Left lobe of liver (tissue), 2 donors: ENCODE measurements at regions not wholly inside any gene's neighbourhood (a gene's known extent, or its start where the extent isn't known, plus 50 kb on each side); places are given as distances from the start of the nearest gene placed in this dataset.
"Not testable (repeated sequence)": the region's sequence is repeated elsewhere in the genome, so short reads cannot be mapped to it uniquely, and the experiment has no call there.

Experiments used
- ATAC-seq: fragments of 200-7000 bp; cut with Tn5 transposase; one replicate; pipeline ENCODE4 v1.9.1; 2020; ENCODE audit warnings: mild to moderate bottlenecking, moderate library complexity
- DNase-seq: peaks from one replicate; pipeline ENCODE4 v3.0.0-alpha.2; 2020; ENCODE audit warnings: low spot score
- donor health status: DM: no; HTN: no; CAD: no; lungs with moderate emphysema.
- donor health status: DM: no; HTN: yes; CAD: no.

DNA sequence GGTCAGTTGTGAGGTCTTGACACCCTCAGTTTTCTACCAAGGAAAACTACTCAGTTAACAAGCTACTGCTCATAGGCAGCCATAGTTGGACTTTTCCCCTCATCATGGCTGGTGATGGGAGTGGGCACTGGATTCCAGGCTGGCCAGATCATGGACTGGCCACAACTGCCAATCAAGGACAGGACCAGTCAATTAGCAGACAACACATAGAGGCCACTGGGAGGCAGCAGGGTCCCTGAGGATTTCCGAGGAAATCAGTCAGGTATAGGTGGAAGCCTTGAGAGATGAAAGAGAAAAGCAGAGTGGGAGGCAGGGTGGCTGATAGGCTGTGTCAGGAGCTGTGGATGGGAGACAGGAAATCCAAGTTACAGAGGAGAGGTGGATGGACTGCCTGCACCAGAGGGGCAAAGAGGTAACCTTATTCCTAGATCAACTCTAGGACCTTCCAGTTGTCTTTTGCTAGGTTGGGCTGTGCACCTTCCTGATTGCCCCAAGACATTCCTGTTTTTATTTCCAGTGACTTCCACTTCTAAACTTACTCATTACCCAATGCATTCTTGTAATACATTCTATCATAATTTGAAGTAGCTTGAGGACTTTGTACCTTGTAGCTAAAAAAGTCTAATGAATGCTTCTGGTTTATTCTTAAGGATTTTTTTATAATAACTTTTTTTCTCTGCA lies 361.8 kb downstream of the KCNRG start:
- ATAC-seq (peak; percentile 63), DNase-seq (no peak)

DNA sequence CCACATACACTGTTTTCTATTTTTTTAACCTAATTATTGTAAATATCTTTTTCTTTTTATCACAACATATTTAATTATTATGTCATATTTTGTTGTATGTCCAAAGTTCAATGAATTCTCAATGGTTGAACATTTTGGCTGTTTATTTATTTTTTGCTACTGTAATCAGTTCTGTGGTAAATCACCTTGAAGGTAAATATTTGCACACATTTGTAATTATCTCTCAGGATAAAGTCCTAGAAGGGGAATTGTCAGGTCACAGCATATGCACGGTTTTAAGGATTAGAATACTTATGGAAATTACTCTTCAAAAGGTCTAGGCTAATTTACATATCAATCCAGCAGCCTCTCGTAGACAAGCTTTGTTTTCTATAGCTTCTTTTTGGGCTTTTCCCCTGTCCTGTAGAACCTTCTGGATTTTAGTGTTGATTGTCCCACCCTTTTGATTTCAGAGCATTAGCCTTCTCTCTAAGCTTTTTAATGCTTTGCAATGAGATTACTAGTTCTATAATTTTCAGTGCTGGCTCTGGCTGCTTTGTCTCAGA lies 362.6 kb downstream of the KCNRG start:
- no peak for DNase-seq
- peak; percentile 44 for ATAC-seq

DNA sequence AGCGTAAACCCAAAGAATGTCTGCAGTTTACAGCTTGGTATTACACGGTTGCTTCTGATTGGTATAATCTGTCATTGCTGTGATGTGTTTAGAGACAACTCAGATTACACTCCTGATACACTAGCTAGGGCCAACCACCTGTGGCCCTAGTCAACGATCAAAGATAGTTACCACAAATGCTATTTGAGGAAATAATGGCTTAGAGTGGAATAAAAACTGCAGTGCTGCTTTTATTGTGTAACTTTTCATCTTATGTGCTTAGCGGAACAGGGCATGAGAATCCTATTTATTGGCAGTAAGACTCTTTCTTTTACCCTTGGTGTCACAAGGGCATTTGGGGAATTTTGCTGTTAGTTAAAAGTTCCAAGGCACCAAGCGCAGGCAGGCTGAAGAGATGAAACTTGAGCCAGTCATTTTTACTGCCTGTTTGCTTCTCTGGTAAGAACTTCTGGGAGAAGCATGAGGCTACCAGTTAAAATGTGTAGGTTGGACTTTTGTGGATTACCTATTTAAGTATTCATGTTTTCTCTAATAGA lies 363.3 kb downstream of the KCNRG start:
- ATAC-seq (peak; percentile 73), DNase-seq (no peak)

DNA sequence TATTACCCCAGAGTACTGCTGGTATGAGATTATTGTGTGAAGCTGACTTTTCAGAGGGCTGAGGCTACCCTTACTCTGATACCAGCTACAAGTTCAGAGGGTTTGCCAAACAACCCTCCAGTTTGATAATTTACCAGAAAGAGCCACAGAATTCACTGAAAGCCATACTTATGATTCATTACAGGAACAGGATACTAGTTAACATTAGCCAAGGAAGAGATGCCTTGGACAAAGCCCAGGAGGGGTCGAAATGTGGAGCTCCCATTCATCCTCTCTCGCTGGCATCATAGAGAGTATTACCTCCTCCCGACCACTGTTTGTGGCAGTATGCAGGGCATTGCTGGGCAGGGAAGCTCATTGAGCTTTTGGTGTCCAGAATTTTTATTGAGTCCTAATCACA lies 364.3 kb downstream of the KCNRG start:
- no peak for DNase-seq
- no peak for ATAC-seq

DNA sequence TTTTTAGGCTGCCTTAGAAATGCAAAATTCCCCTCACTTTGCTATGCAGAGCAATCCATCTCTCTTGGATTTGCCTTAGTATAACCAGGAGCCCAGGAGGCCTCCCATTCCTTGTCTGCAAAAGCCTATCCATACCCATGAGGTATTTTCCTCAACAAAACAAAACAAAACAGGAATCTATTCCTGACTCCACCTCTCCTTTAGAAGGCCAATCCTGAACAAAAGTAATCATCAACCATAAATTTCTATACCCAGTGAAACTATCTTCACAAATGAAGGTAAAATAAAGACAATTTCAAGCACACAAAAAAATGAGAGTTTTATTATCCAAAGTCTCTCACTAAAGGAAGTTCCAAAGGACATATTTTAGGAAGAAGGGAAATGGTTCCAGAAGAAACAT lies 365.7 kb downstream of the KCNRG start:
- DNase-seq = no peak
- ATAC-seq = no peak

DNA sequence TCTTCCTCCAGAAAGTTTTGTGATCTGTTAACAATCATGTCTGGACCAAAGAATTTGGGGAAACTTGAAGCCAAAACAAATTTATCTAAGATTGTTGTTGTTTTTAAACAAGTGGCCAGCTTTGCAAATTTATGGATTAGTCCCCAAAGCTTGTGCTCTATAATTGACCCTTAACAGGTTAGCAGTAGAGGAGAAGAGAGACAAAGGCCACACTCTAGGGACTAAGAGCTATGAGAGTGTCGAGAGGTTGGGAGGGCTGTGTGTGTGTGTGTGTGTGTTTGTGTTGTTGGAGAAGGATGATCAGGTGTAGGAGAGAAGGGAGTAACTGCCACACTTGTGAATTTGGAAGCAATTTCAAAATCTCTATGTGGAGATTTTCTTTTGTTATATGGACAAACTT lies 367.3 kb downstream of the KCNRG start:
- no peak for DNase-seq
- ATAC-seq = no peak

DNA sequence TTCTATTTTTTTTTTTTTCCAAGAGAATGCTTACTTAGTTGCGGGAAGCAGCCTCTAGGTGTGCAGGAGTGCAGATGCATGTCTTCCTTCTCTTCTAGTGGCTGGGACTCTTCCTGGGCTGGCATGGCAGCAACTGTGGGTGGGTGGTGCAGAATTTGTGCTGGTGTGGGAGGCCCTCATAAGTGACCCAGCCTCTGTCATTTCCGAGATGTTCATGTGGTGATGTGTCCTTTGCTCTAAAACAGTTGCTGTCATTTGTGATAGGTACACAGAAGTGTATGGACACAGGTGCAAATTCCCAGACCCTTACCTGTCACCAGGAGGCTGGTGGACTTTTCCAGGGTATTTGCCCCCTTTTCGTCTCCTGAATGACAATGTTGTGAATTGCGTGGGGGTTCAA lies 367.7 kb downstream of the KCNRG start:
- DNase-seq = no peak
- ATAC-seq = no peak

DNA sequence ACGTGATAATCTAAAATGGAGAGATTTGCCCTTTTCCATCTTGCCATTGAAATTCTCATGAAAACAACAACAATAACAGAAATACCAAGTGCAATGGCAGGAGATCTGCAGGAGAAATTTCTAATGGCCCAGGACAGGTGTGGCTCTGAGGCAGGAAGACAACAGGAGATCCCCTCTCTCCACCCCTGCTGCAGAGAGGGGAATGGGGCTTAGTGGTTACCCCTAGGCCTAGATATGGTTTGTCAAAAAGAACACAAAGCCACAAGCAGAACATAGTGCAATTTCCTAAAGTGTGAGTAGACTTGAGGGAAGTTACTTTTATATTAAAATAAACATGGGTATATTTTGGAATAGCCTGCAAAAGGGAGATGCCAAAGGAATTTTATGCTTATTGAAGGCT lies 369.5 kb downstream of the KCNRG start:
- no peak for ATAC-seq
- no peak for DNase-seq

DNA sequence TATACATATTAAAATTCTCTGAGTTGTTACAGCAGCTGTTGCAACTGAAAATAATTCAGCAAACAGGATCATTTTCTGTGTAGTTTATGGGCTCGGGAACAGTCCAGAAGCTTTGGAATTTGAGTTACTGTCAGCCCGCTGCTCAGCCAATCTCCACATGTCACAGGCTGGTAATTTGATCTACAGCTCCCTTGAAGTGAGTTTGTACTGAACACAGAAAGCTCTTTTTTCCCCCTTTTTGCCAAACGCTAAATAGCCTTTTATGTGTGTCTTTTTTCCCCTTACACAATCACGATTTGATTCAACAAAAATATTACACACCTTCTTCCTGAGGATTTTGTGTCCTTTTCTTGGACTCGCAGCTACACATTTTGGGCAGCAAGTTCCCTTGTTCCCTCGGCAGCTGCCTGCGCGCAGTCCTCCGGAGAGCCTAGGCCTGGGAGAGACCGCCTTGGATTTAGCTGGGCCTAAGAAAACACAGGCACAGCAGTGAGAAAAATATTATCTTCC lies 371.4 kb downstream of the KCNRG start:
- ATAC-seq = peak; percentile 79
- peak; percentile 54 for DNase-seq

DNA sequence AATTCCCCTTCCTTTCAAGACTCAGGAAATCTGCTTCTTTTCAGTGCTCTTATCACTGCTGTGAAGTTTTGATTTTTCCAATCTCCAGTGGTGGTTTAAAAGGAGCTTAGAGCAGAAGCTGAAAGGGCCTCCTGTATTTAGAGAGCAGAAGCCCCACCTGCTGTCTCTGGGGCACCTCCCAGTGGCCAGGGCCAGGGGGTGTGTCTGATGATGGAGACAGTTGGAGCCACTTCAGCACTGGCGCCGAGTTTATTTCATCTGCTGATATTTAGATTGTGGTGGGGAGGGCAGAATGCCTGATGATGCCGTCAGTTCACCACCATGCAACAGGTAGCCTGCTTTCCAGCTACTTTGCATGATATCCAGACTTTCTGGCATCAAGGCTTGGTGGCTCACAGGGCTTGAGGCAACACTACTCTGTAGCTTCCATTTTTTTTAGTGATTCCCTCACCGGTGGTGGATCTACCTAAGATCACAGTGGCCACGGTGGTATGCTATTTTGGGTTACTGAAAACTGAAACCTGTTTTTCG lies 371.9 kb downstream of the KCNRG start:
- peak; percentile 92 for DNase-seq
- peak; percentile 96 for ATAC-seq

DNA sequence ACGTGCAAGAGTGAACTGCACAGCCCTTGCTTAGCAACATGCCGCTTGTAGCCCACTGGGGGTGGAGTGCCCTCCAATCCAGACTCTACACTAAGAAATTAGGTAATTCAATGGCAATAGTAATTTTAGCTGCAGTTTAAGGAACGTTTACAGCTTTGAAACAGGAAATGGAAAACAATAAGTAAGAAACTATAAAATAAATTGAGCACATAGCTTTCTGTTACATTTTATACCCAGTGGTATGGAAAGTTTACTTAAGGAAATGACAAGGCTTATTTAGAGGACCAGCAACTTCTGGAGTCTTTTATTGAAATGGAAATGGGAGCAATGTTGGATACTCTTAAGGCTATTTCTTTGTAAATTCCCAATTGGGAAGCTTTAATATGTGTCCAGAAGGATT lies 373.2 kb downstream of the KCNRG start:
- DNase-seq (no peak), ATAC-seq (no peak)

DNA sequence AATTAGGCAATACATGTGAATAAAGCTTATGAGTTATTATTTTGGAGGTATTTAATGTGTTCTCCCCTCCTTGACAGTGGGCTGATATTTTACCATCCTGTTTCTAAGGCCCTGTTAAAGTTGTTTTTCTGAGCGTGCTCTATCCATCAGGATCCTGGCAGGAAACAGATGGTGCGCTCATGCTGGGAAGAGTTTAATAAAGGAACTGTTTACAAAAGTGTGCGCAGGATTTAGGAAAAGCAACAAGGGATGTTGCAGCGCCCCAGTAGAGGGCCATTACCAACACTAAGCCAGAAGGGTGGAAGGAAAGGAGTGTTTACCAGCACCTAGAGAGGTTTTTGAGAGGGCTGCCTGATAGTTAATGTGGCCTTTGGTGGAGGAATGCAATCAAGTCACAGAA lies 374.5 kb downstream of the KCNRG start:
- no peak for DNase-seq

DNA sequence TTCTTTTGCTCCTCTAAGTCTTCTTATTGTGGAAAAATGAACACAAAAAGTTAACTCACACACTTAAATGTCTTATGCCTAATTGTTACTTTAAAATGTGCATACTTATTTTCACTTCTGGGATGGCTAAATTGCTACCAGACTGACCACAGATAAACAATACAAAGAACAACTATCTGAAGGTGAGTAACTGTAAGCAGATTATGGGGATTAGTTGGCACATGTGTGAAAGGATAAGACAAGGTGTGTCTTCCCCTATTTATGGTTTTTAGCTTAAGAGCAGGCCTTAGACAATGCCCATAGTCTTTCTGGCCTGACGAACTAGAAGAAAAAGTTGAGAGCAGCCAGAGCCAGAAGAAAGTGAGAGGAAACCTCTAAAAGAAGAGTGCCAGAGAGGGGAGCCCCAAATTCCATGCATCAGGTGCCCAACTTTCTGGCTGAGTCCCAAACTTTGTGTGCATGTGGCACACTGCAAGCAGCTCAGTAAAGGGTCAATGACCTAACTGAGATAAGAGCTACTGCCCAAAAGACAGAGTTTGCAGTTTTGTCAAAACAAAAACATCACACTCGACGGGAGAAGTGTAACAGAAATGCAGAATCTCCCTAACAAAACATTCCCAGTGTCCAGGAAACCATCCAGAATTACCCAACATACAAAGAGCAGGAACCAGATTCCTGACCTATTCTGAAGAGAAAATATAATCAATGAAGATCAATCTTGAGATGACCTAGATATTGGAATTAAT lies 375.4 kb downstream of the KCNRG start:
- DNase-seq (no peak), ATAC-seq (peak; percentile 14)

More for the DNA sequence above, 374.5 kb downstream of the KCNRG start:
- ATAC-seq = no peak

DNA sequence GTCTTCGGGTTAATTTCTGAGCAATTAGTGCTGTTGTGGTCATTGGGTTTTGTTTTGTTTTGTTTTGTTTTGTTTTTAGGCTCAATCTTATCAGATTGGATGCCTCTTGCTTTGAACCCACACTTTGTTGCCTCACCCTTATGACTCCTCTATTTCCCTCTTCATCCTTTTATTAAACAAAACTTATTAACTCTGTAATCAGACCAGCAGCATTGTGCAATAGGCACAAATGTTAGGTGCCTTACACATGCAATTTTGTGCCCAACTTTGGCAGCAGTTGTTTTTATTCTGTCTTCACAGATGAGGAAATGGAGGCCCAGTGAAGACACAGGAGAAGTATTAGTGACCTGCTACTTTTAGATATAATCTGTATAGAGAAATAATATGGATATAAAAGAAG lies 377.7 kb downstream of the KCNRG start:
- DNase-seq (no peak), ATAC-seq (peak; percentile 39)

DNA sequence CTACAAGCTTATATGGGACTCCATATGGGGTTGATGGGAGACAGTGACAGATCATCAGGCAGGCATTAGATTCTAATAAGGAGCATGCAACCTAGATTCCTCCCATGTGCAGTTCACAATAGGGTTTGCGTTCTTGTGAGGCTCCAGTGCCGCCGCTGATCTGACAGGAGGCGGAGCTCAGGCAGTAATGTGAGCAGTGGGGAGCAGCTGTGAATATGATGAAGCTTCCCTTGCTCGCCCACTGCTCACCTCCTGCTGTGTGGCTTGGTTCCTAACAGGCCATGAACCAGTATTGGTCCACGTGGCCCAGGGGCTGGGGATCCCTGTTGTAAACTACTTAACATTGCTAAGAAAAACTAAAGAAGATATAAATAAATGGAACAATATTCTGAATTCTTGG lies 378.4 kb downstream of the KCNRG start:
- DNase-seq (no peak), ATAC-seq (no peak)

DNA sequence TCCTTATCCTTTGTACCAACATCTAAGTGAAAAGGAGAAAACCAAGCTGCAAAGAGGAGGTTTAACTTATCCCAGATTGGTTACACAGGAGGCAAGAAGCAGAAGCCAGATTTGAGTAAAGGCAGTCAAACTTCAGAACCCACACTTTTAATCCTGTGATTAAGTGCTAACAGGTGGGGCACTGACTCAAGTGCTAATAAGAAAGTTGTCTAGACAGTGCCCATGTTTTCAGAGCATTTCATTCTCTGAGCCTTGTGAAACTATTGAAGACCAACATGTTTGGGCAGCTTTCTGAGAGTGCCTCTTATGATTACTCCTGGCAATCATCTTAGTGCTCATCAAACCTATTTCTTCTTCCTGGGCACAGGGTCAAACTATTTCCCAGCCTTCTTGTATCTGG lies 380.8 kb downstream of the KCNRG start:
- DNase-seq = no peak
- no peak for ATAC-seq

DNA sequence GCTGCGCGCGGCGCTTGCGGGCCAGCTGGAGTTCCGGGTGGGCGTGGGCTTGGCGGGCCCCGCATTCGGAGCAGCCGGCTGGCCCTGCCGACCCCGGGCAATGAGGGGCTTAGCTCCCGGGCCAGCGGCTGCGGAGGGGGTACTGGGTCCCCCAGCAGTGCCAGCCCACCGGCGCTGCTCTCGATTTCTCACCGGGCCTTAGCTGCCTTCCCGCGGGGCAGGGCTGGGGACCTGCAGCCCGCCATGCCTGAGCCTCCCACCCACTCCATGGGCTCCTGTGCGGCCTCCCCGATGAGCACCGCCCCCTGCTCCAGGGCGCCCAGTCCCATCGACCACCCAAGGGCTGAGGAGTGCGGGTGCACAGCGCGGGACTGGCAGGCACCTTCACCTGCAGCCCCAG lies 381.4 kb downstream of the KCNRG start:
- not testable (repeated sequence) for ATAC-seq, DNase-seq

DNA sequence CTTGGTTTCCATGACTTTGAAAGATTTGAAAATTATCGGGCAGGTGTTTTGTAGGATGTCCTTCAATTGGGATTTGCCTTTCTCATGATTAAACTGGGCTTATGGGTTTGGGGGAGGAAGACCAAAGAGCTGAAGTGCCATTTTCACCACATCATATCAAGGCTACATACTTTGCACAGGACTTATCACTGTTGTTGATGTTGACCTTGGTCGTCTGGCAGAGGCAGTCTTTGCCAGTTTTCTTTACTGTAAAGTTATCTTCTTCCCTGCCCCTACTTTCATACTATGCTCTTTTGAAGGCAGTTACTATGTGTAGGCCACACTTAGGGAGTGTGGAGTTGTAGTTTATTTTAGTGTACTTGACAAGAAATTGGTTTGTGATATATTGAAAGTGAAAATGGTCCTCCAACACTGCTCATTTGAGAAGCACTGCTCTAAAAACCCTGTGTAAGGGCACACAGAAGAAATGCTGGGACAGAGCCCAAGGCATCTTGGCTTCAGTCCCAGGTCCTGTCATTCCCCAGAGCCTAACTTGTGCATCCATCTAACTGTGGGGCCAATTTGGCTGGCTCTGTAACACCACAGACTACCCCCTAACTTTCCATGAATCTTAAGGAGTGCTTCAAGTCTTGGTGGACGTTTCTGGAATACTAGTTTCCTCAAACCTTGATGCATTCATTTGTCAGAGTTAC lies 384.9 kb downstream of the KCNRG start:
- DNase-seq (no peak), ATAC-seq (peak; percentile 65)

DNA sequence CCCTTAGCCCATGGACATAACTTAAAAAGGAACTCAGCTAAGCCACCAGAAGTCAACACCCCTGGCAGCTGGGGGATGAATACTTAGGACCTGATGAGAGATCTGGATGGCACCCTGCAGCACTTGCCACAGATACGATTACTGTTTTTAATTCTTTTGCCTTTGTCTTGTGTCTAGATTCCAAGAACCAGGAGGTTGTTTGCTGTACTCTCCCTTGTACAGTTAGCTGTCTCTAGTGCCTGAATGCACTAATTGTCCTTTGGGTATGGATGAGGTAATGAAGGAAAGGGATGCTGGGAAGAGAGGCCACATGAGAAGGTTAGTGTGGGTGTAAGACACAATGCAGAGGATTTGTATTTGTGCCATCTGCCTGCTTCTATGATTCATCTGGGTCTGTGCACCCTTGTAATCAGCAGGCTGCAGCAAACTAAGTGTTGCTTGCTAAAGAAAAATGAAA lies 385.8 kb downstream of the KCNRG start:
- ATAC-seq (no peak), DNase-seq (no peak)

DNA sequence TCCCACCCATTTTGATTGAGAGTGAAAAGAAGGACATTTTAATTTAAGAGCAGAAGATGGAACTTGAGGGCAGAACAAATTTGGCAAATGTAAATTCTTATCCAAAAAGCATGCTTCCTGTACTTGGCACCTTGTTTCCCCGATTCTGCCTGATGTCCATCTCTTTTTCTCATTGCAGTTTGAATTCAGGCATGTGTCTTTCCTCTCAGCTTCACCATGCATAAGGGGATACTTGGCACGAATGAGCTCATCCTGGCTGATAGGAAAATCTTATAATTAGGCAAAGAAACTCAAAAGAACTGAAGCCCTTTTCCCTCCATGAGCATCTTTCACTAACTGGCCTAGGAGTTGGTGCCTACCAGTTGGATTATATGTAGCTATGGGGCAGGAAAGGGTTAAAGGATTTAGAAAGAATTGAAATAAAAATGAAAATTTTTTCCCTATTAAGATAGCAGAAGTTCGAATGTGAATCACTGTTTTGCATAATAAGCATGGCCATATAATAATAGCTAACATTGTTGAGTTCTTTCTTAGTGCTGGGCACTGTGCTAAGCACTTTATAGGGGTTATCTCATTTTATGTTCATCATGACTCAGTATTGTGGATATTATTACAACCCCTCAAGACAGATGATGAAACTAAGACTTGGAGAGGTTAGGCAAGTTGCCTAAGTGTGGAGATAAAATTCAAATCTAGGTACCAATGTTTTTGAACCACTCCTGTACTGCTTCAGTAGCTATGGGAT lies 386.6 kb downstream of the KCNRG start:
- ATAC-seq (no peak), DNase-seq (no peak)
